GM18507 (cell line): ENCODE measurements at regions not wholly inside any gene's neighbourhood (a gene's known extent, or its start where the extent isn't known, plus 50 kb on each side); places are given as distances from the start of the nearest gene placed in this dataset.

Experiments
- DNase-seq: peaks from one replicate; pipeline ENCODE4 v3.0.0; 2011; ENCODE audit warnings: low read depth; ENCODE audit not compliant: insufficient read length; ENCODE audit errors: extremely low spot score
- FAIRE-seq: peaks from 2 replicates; lab custom pipeline; 2011; peaks lifted over from hg19 to GRCh38; lab: Jason Lieb, UNC

- DNase-seq (no peak), FAIRE-seq (no peak)
These were observed 435.4 kb upstream of the HSFY2 start for GRCh38 chrY:19208915-19209314.

GRCh38 chrY:19207048-19207447 is 433.5 kb upstream of the HSFY2 start:
- DNase-seq (no peak), FAIRE-seq (no peak)

GRCh38 chrY:19180824-19181223 is 407.3 kb upstream of the HSFY2 start:
- FAIRE-seq (no peak), DNase-seq (no peak)

GRCh38 chrY:19168202-19168565 is 394.6 kb upstream of the HSFY2 start:
- FAIRE-seq (no peak), DNase-seq (no peak)

- FAIRE-seq (no peak), DNase-seq (no peak)
These were observed 394.0 kb upstream of the HSFY2 start for GRCh38 chrY:19167319-19168201.

- DNase-seq: no peak
- FAIRE-seq: no peak
These were observed 375.2 kb upstream of the HSFY2 start for GRCh38 chrY:19148783-19149182.

GRCh38 chrY:19146296-19146695 is 372.8 kb upstream of the HSFY2 start:
- no peak for FAIRE-seq
- DNase-seq: no peak

- FAIRE-seq (no peak), DNase-seq (no peak)
These were observed 368.6 kb upstream of the HSFY2 start for GRCh38 chrY:19142093-19142492.

- no peak for FAIRE-seq
- DNase-seq: no peak
These were observed 366.9 kb upstream of the HSFY2 start for GRCh38 chrY:19140285-19140920.

GRCh38 chrY:19134426-19134825 is 360.9 kb upstream of the HSFY2 start:
- no peak for DNase-seq
- FAIRE-seq: no peak

GRCh38 chrY:19130569-19131358 is 357.2 kb upstream of the HSFY2 start:
- FAIRE-seq: no peak

GRCh38 chrY:19126889-19127288 is 353.4 kb upstream of the HSFY2 start:
- no peak for DNase-seq
- peak; percentile 31 for FAIRE-seq

More at GRCh38 chrY:19130569-19131358, 357.2 kb upstream of the HSFY2 start:
- no peak for DNase-seq

- no peak for DNase-seq
- no peak for FAIRE-seq
These were observed 351.1 kb upstream of the HSFY2 start for GRCh38 chrY:19124609-19125008.

- FAIRE-seq (no peak), DNase-seq (no peak)
These were observed 348.9 kb upstream of the HSFY2 start for GRCh38 chrY:19122450-19122849.

GRCh38 chrY:19098349-19098748 is 324.8 kb upstream of the HSFY2 start:
- FAIRE-seq (no peak), DNase-seq (no peak)

GRCh38 chrY:19095460-19095859 is 321.9 kb upstream of the HSFY2 start:
- DNase-seq: no peak

GRCh38 chrY:19083006-19083405 is 309.5 kb upstream of the HSFY2 start:
- no peak for DNase-seq
- no peak for FAIRE-seq

More at GRCh38 chrY:19095460-19095859, 321.9 kb upstream of the HSFY2 start:
- FAIRE-seq: no peak

- no peak for DNase-seq
- no peak for FAIRE-seq
These were observed 304.2 kb upstream of the HSFY2 start for GRCh38 chrY:19077698-19078113.

- DNase-seq (no peak), FAIRE-seq (no peak)
These were observed 303.5 kb upstream of the HSFY2 start for GRCh38 chrY:19076846-19077697.
